GM21381 (cell line): ENCODE measurements at regions not wholly inside any gene's neighbourhood (a gene's known extent, or its start where the extent isn't known, plus 50 kb on each side); places are given as distances from the start of the nearest gene placed in this dataset.
"Not testable (repeated sequence)": the region's sequence is repeated elsewhere in the genome, so short reads cannot be mapped to it uniquely, and the experiment has no call there.

Source experiments
- ATAC-seq: cut with Tn5 transposase; IDR thresholded peaks from one replicate; pipeline ENCODE4 v1.9.1; 2021; ENCODE audit warnings: mild to moderate bottlenecking, moderate library complexity; ENCODE audit not compliant: unreplicated experiment

DNA sequence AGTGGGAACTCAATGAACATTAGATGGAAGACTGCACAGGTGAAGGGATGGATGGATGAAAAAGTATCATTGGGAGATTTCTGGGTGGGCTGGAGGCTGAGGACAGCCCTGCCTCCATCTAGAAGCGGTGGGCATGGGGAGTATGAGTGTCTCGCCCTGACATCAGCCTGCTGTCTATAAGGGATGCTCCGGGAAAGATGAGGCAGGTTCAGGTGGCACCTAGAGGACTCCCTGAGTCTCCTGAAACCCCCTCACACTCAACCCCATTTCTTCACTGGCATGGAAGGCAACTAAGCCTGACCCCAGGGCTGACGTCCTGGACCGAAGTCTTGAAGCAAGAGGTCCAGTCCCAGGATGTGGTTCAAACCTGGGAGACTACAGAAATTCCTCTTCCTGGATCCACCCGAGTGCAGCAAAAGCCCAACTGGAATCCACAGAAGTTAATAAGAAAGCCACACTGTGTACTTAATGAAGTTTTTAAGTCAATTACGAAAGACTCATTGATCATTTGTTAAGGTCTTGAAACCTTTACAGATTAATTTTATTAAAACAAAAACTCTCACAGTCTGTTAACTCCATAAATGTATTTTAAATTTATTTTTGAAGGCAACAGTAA lies 238.8 kb downstream of the EMX2 start:
- no peak for ATAC-seq

DNA sequence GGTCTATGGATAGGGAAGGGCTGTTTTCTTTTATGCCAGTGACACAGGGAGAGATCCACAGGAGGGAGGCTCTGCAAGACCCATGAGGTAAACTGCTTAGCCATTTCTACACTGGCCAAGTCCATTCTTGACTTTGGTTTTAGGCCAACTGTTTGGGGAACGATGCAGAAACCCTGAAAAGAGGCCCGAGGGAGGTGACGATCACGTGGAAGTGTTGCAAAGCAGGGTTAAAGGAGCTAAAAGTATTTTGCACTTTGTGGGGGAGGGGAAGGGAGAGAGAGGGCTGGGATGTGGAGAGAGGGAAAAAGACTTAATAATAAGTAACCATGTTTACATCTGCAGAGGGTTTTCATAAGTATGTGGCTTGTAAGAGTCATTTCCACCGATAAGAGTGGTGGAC lies 239.7 kb downstream of the EMX2 start:
- ATAC-seq, result no peak

DNA sequence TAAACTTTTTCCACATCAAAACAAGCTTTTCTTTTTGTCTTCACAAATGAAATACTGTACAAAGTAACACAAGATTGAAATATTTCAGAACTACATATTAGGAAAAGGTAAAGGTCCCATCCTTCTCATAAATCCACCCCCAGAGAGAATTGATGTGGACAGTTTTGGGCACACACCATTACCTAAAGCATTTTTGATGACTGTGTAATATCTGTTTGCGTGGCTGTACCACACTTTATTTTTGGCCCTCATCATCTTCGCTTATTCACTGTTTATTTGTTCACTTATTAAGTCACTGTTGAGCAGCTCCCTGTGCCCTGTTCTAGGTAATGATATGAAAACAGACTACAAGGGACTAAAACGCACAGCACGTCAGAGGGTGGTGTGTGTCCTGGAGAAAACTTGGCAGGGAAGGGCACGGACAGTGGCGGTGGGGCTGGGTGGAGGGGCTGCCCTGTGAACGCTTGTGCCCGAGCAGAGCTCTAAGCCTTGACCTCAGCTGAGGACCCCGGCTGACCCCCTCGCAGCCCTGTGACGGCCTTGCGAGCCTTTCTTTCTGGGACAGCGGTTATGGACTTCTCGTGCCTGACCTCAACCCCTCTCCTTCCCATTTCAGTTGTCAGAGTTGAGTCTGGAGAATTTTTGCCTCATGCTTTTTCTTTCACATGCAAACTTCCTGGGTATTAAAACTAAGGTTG lies 241.3 kb downstream of the EMX2 start:
- no peak for ATAC-seq

DNA sequence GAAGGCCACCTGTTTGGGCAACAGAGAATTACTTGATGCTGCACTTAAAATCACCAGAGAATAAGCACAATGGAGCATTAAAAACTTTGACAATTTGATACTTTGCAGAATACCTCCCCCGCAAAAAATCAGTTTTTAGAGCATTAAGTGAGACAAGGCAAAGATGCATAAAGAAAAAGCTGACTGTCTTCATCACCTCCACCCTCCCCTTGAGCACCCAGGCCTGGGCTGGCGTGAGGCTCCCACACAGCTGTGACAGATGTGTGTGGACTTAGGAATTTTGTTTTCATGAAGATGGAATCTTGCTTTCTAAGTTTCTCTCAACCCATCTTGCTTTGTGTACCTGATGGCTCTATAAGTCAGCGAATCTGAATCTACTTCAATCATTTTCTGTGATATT lies 242.2 kb downstream of the EMX2 start:
- ATAC-seq, result no peak

DNA sequence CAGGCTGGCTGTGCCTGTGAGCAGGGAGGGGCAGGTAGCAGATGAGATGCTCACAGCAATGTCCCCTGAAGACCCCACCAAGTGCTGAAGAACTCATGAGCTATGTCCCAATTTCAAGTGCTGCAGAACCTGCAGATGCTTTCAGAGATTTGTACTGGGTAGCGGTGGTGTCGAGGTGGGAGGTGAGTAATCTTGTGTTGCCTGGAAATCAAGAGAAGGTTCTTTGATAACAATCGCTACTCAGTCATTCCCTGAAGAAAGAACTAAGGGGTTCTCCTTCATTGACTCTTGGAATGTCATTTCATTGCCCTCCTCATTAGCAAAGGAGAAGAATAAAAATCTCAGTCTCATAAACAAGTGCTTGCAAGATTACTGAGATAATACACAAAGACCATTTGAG lies 246.4 kb downstream of the EMX2 start:
- ATAC-seq, result no peak

DNA sequence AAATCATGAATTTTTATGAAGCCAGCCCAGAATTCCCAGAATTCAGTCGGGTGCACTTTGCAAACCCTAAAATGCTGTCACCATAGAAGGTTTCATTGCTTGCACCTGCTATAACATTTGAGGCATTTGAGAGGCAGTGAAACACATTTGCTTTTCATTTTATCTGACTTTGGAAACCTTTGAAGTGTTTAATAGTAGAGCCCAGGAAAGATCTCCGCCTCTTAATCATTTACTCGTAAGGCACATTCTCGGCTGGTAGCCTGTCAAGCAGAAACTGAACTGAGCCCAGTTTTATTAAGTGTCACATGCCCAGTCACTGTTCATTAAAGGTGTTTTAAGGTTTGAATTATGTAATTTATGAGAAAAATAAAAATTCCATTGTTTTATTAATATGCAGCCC lies 247.6 kb downstream of the EMX2 start:
- no peak for ATAC-seq

DNA sequence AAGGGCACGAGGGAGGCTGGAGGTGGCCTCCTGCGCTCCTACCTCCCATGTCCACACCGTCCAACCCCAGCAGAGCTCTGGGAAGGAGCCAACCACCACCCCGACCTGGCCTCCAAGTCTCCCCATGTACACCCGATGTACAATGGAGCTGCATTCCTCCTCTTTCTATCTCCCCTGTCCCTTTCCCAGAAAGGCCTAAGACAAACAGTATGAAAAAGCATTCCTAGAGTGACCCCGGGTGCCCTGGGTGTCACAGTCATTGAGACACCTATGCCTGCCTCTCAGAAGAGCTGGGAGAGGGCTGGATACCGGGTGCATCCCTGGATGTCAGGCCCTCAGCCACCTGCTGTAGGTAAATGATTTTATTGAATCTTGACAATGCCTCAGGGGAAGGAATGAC lies 248.1 kb downstream of the EMX2 start:
- no peak for ATAC-seq

DNA sequence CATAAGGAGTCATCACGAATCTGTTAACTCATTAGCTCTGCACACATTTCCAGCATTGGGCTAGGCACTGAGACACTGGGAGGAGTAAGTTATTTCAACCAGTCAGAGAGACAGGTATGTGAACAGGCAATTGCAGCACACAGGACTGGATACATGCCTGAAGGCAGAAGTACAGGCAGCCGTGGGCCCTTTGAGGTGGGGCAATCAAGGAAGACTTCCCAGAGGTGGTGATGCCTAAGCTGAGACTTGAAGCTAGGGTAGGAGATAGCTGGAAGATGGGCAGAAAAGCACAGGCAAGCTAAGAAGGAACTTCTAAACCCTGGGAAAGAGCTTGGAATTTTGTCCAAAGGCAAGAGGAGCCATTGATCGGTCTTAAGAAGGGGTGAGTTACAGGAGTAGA lies 249.7 kb downstream of the EMX2 start:
- ATAC-seq, result no peak

DNA sequence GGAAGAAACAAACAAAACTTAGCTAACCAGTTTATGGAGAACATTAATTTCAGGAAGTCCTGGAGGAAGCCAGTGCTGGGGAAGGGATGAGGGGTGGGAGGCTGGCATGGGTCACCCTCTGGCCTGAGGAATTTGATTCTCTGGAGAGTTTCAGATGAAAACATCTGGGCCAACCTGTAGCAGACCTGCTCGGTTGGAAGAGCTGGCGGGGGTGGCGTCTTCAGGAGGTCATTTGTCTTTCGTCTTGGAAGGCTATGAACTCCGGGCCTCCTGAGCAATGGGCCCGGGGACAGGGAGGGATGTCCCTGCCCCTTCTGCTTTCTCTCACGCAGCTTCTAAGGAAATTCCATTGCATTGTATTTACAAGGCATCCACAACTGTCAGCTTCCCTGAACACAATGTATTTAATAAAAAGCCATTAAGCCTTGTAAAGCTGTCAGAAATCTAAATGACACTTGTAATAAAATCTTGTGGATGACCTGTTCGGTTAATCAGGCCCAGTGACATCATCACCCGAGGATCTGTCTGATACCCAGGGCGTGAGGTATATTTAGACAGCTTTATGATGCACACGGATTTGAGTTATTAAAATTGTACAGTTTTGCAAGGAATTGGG lies 250.5 kb downstream of the RAB11FIP2 start:
- ATAC-seq, result no peak

DNA sequence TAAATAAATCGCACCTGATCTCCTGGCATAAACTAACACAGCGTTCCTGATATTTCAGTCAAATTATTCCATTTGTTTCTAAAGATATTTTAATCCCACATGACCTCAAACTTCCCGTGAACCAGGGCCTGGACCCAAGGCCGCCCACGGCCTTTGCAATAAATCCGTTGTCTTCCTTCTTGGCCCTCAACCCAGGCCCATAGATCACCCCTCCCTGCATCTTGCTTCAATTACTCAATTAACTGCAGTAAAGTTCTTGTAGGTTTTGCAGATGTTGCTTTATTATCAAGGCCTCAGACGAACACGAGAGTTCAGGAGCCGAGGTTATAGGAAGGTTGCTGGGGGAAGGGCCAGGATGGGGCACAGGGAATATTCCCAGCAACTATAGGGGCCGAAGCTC lies 249.4 kb downstream of the RAB11FIP2 start:
- ATAC-seq, result no peak

DNA sequence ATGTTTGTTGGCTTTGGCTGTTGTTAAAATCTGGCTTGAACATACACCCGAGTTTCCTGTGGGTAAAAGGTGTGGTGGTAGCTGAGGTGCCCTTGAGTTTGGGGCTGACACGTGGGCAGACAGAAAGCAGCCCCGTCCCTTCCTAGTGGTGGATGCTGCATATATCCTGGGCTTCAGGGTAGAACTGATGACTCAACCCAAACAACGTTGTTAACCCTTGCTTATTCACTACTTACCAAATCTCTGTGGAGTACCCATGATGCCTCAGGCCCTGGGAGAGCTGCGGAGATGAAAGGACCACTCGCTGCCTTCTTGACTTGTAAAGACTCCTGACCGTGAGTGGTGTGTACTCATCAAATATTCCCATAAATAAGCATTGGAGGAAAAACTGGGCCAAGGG lies 245.1 kb downstream of the RAB11FIP2 start:
- no peak for ATAC-seq

DNA sequence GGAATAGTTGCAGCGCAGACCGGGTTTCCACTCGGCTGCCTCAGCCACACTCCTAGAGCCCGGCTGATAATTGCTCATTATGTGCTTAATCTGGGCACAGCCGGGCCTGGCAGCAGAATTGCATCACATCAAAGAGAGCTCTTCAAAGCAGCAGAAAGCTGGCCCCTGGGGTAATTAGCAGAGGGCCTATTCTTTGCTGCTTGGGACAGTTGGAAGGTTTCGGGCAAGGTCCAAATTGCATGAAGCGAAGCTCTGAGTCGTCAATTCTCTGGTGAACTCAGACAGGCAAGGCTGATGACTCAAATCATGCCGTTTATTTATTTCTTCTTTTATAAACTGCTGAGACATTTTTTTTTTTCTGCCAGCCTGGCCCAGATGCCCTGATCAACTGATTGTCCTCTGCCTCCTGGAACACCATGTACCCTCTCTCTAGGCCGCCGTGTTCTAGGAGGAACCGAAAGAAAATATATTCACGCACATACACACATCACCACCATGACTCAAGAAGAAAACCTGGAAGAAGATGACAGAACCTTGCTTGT lies 242.2 kb downstream of the RAB11FIP2 start:
- ATAC-seq, result no peak

DNA sequence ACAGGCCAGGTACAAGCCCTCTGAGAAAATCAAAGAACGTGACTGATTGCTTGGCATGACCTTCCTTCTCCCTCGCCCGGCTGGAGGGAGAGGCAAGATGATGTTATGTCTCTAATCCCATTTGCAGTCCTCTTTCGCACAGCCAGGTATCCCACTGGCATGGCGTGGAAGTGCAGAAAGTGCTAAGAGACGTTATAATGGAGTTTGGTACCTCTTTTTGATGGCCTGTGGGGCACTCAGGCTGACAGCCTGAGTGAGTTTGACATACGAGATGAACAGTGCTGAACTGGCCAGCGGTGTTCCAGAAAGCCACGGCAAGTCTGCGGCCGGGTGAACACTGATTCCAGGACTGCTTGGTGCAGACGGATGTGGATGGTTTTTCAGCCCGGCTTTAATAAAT lies 241.6 kb downstream of the RAB11FIP2 start:
- ATAC-seq, result no peak

DNA sequence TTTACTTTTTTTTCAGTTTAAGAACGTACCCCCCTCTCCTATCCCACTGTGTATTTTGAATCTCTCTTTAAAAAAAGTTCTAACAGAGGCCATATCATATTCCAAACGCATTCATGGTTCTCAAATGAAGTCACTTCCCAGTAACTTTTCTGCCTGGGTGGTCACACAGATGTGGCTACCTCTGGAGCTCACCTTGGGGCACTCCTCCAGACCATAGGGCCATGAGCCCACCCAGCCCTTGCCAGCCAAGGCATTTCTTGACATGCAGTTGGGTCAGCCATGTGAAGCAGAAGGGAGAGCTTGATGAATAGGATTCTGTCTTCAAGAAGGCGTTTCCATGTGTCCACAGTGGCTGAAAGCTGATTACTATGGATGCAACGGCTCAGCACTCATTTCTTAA lies 239.3 kb downstream of the RAB11FIP2 start:
- no peak for ATAC-seq

DNA sequence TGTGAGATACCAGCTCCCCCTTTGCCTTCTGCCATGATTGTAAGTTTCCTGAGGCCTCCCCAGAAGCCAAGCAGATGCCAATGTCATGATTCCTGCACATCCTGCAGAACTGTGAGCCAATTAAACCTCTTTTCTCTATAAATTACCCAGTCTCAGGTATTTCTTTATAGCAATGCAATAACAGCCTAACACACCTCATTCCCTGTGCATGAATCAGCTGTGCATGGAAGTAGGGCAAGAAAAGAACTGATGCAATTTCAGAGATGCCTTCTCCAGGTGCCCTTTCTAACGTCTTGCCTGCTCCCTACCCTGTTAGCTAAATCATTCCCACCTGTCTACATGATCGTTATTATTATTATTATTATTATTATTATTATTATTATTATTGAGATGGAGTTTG lies 230.9 kb downstream of the RAB11FIP2 start:
- not testable (repeated sequence) for ATAC-seq

DNA sequence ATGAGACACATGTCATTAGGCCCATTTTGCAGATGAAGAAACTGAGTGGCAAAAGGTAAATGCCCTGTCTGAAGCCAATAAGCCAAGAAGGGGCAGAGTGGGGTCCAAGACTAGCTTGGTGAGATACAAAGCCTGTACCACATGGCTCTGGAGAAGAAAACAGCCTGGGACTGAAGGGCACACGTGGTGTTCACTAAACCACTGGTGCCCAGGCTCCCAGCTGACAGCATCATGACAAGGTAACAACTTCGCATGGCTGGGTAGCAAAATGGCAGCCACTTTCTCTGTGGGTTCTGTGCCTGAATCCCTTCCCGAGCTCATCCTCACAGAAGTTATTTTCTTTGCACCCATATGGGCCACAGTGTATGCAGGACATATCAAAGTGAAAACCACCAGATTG lies 229.6 kb downstream of the RAB11FIP2 start:
- no peak for ATAC-seq

DNA sequence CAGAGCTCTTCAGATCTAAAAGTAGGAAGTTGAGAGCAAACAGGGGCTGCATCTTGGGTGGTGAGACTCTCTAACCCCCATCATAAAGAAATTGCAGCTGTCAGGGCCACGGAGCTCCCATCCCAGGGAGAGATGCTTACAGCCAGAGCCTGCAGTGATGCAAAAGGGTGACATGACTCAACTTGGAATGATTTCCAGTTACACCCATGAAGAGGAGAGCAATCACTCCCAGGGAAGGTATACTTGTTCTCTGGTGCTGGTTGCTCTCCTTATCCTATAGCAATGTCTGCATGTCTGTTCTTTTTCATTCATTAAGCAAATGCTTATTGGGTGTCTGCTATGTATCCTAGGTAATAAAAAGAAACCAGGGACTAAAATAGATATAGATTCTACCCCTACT lies 228.0 kb downstream of the RAB11FIP2 start:
- no peak for ATAC-seq

DNA sequence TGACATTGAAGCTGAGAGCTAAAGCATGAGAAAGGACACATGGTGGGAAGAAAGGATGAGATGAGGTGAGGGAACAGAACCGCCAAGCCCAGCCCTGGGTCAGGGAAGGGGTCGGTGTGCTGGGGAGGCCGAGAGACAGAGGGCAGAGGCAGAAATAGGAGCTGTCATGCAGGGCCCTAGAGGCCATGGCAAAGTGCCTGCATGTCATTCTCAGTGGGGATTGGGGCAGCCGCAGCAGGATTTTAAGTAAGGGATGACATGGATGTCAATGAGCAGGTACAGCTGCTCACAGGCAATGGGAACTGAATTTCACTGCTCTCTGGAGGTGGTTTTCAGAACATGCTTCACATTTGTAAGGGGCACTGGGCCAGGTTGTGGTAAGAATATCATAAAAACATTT lies 227.4 kb downstream of the RAB11FIP2 start:
- no peak for ATAC-seq

DNA sequence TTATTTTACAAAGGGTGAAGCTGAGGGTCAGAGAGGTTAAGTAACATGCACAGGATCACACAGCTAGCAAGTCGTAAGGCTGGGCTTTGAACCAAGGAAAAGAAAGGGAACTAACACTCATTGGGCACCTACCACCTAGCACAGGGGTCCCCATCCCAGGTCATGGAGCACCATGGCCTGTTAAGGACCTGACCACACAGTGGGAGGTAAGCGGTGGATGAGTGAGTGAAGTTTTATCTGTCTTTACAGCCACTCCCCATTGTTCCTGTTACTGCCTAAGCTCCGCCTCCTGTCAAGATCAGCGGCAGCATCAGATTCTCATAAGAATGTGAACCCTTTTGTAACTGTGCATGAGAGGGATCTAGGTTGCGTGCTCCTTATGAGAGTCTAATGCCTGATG lies 222.8 kb downstream of the RAB11FIP2 start:
- no peak for ATAC-seq

DNA sequence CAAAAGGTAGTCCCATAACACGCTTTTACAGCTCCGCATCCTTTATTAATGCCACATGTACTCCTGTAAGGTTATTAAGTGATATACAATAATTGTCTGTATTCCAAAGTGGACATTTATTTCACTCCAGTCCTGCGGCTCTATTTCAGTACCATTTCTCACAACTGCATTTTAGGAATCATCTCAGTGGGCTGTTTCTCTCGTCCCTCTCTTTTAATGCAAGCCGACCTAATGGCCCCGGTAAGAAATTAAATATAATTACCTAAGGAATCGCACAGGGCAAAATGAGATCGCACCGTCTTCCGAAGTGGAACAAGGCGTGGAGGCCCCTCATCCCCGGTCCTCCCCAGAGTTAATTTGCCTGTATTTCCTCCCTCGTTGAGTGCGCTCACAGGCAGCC lies 216.5 kb downstream of the RAB11FIP2 start:
- no peak for ATAC-seq

DNA sequence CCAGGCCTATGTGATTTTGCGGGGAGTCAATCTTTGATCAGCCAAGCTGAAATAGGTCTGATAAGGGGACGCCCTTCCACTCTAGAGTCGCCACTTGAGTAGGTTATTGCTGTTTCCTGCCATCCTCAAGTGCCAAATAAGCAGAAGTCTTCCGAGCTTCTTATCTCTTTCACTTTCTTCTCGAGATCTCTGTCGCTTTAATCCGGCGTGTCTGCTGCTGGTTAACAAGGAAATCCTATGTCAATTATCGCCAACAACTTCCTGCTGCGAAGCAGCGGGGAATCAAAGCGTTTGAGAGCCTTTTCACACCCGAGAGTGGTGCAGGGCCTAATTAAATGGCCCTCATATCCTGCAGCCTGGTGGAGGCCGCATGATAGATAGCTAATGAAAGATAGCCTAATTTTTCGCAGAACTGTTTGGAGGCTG lies 215.9 kb downstream of the RAB11FIP2 start:
- ATAC-seq, result no peak
